ENCODE measurements at regions not wholly inside any gene's neighbourhood (a gene's known extent, or its start where the extent isn't known, plus 50 kb on each side); places are given as distances from the start of the nearest gene placed in this dataset.

DNA sequence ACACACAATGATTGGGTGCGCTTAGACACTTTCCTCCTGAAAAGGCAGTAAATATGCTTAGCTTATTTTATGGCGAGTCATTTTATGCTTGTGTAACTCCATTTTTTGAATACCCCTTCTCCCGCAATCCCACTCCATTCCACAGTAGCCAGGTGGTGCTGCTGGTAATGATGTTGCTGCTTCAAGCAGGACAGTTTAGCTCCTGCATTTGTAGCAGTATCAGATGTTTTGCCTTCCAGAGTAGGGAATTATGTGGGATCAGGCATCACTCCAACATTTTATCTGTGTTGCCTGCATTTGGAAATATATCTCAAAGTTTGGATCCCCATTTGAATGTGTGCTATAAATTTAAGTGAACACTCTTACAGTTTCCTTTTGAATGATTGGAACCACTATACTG is 302.1 kb upstream of the SGO1 start:
- ChIA-PET CTCF (no interaction called here), POLR2A (no interaction called here)
- Histone ChIP-seq H3K9me3 (ENCODE audit: control insufficient read depth, insufficient read depth, low read depth, low read length) (no peaks in the 10 kb centered on the region), H3K4me1 (ENCODE audit: control insufficient read depth, insufficient read depth, low read length) (no peaks in the 10 kb centered on the region), H3K27ac (ENCODE audit: extremely low read depth, low read depth, low read length) (no peak overlapping the region), H3K4me3 (ENCODE audit: low read depth, low read length) (no peak overlapping the region), H3K36me3 (ENCODE audit: control insufficient read depth in 2 of 2, insufficient read depth in 1 of 2, low read length in 2 of 2) (no peaks in the 10 kb centered on the region)
- TF ChIP-seq SCRT1 (tag by site-specific recombination; IDR thresholded peaks at IDR 0.05; ENCODE audit: borderline replicate concordance) (no peak), ZNF423 (tag by site-specific recombination; IDR thresholded peaks at IDR 0.05) (no peak), SALL2 (tag by site-specific recombination; IDR thresholded peaks at IDR 0.05; ENCODE audit: borderline replicate concordance) (no peak), BCL11A (tag by site-specific recombination; IDR thresholded peaks at IDR 0.05; ENCODE audit: low read depth) (no peak), ZNF184 (tag by site-specific recombination; IDR thresholded peaks at IDR 0.05) (no peak), ZSCAN30 (tag by site-specific recombination; IDR thresholded peaks at IDR 0.05) (no peak), ZNF600 (tag by site-specific recombination; IDR thresholded peaks at IDR 0.05) (no peak)
- TF ChIP-seq, protein P1, sequence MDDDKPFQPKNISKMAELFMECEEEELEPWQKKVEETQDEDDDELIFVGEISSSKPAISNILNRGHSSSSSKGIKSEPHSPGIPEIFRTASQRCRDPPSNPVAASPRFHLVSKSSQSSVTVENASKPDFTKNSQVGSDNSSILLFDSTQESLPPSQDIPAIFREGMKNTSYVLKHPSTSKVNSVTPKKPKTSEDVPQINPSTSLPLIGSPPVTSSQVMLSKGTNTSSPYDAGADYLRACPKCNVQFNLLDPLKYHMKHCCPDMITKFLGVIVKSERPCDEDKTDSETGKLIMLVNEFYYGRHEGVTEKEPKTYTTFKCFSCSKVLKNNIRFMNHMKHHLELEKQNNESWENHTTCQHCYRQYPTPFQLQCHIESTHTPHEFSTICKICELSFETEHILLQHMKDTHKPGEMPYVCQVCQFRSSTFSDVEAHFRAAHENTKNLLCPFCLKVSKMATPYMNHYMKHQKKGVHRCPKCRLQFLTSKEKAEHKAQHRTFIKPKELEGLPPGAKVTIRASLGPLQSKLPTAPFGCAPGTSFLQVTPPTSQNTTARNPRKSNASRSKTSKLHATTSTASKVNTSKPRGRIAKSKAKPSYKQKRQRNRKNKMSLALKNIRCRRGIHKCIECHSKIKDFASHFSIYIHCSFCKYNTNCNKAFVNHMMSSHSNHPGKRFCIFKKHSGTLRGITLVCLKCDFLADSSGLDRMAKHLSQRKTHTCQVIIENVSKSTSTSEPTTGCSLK (tag by site-specific recombination; IDR thresholded peaks at IDR 0.05): no peak
- TF ChIP-seq, protein P2, sequence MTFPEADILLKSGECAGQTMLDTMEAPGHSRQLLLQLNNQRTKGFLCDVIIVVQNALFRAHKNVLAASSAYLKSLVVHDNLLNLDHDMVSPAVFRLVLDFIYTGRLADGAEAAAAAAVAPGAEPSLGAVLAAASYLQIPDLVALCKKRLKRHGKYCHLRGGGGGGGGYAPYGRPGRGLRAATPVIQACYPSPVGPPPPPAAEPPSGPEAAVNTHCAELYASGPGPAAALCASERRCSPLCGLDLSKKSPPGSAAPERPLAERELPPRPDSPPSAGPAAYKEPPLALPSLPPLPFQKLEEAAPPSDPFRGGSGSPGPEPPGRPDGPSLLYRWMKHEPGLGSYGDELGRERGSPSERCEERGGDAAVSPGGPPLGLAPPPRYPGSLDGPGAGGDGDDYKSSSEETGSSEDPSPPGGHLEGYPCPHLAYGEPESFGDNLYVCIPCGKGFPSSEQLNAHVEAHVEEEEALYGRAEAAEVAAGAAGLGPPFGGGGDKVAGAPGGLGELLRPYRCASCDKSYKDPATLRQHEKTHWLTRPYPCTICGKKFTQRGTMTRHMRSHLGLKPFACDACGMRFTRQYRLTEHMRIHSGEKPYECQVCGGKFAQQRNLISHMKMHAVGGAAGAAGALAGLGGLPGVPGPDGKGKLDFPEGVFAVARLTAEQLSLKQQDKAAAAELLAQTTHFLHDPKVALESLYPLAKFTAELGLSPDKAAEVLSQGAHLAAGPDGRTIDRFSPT (tag by site-specific recombination; IDR thresholded peaks at IDR 0.05): no peak

DNA sequence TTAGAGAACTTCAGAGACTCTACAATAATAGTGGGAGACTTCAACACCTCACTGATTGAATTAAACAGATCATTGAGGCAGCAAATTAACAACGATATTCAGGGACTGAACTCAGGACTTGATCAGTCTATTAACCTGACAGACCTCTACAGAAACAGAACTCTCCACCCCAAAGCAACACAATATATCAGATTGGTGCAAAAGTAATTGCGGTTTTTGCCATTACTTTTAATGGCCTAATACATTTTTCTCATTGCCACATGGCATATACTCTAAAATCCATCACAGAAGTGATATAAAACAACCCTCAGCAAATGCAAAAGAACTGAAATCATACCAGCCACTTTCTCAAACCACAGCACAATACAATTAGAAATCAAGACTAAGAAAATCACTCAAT is 298.1 kb upstream of the SGO1 start:
- no peak overlapping the region for H3K4me3 ChIP-seq (ENCODE audit: low read depth, low read length)
- ChIA-PET CTCF (no interaction called here), POLR2A (no interaction called here)
- TF ChIP-seq ZNF10 (tag by site-specific recombination; IDR thresholded peaks at IDR 0.05) (no peak), KLF16 (tag by site-specific recombination; IDR thresholded peaks at IDR 0.05) (no peak), ZNF416 (tag by site-specific recombination; IDR thresholded peaks at IDR 0.05) (no peak), ZSCAN23 (tag by site-specific recombination; IDR thresholded peaks at IDR 0.05) (no peak), ZNF654 (tag by site-specific recombination; IDR thresholded peaks at IDR 0.05; ENCODE audit: low read depth) (no peak)
- TF ChIP-seq, protein P3, sequence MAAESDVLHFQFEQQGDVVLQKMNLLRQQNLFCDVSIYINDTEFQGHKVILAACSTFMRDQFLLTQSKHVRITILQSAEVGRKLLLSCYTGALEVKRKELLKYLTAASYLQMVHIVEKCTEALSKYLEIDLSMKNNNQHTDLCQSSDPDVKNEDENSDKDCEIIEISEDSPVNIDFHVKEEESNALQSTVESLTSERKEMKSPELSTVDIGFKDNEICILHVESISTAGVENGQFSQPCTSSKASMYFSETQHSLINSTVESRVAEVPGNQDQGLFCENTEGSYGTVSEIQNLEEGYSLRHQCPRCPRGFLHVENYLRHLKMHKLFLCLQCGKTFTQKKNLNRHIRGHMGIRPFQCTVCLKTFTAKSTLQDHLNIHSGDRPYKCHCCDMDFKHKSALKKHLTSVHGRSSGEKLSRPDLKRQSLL (tag by site-specific recombination; IDR thresholded peaks at IDR 0.05): no peak
- TF ChIP-seq, protein P4, sequence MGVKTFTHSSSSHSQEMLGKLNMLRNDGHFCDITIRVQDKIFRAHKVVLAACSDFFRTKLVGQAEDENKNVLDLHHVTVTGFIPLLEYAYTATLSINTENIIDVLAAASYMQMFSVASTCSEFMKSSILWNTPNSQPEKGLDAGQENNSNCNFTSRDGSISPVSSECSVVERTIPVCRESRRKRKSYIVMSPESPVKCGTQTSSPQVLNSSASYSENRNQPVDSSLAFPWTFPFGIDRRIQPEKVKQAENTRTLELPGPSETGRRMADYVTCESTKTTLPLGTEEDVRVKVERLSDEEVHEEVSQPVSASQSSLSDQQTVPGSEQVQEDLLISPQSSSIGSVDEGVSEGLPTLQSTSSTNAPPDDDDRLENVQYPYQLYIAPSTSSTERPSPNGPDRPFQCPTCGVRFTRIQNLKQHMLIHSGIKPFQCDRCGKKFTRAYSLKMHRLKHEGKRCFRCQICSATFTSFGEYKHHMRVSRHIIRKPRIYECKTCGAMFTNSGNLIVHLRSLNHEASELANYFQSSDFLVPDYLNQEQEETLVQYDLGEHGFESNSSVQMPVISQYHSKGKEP (tag by site-specific recombination; IDR thresholded peaks at IDR 0.05): no peak
- TF ChIP-seq, protein P5, sequence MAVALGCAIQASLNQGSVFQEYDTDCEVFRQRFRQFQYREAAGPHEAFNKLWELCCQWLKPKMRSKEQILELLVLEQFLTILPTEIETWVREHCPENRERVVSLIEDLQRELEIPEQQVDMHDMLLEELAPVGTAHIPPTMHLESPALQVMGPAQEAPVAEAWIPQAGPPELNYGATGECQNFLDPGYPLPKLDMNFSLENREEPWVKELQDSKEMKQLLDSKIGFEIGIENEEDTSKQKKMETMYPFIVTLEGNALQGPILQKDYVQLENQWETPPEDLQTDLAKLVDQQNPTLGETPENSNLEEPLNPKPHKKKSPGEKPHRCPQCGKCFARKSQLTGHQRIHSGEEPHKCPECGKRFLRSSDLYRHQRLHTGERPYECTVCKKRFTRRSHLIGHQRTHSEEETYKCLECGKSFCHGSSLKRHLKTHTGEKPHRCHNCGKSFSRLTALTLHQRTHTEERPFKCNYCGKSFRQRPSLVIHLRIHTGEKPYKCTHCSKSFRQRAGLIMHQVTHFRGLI (tag by site-specific recombination; IDR thresholded peaks at IDR 0.05): no peak
- no peaks in the 10 kb centered on the region for H3K9me3 ChIP-seq (ENCODE audit: control insufficient read depth, insufficient read depth, low read depth, low read length)
- H3K36me3 ChIP-seq (ENCODE audit: control insufficient read depth in 2 of 2, insufficient read depth in 1 of 2, low read length in 2 of 2): no peaks in the 10 kb centered on the region
- no peak overlapping the region for H3K27ac ChIP-seq (ENCODE audit: extremely low read depth, low read depth, low read length)
- H3K4me1 ChIP-seq (ENCODE audit: control insufficient read depth, insufficient read depth, low read length): no peaks in the 10 kb centered on the region
